GM21717 (cell line): ENCODE measurements at regions not wholly inside any gene's neighbourhood (a gene's known extent, or its start where the extent isn't known, plus 50 kb on each side); places are given as distances from the start of the nearest gene placed in this dataset.
"Not testable (repeated sequence)": the region's sequence is repeated elsewhere in the genome, so short reads cannot be mapped to it uniquely, and the experiment has no call there.

Experiments used
- ATAC-seq: cut with Tn5 transposase; IDR thresholded peaks from one replicate; pipeline ENCODE4 v1.9.1; 2021; ENCODE audit warnings: mild to moderate bottlenecking, moderate library complexity; ENCODE audit not compliant: unreplicated experiment

DNA sequence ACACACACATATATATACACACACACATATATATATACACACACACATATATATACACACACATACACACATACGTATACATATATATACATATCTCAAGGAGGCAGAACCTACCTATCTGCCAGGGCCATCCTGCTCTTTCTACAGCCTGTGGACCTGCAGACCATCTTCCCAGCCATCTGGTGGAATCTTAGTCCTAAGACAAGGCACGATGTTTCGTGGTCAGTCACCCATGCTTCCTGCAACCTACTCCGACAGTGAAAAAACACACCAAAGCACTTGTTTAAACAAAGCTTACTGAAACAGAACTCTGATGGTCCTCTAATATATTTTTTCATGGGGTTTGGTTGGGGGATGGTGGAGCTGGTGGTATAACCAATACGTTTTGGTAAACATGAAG lies 164.2 kb upstream of the ZNF521 start:
- ATAC-seq, result no peak

DNA sequence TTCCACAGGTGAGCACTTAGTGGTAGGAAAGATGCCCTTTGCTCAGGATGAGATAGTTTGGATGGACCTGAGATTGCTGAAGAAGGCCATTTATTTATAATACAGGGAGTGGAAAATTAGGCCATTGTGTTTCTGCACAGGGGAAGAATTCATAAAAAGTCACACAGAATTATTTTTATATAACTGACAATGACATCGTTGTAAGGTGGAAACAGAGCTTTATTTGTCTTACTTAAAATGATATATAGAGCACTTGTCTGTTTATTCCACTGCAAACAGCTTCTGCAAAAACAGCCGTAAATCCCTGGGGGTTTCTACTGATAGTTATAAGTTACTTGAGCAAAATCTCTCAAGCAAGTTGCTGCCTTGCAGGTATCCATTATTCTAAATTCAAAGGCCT lies 158.1 kb upstream of the ZNF521 start:
- no peak for ATAC-seq

DNA sequence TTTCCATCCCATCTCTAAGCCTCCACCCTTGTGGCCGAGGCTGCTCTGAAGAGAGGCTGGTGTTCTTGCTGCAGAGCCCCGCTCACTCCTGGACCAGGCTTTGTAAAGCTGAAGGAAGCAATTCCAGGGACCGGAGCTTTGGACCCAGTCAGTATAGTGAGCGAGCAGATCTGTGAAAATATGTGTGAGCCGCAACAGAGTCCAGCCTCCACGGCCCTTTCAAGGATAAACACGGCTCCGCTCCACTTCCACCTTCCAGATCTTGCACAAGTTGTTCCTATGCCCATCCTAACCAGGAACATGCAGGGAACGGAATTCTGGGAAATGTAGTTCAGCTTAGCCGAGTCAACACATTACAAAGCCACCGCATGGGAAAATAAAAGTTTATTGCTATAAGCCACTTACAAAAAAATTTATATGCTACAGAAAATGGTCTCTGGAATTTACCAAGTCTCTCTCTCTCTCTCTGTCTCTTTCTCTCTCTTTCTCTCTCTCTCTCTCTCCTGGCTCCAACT lies 151.7 kb upstream of the ZNF521 start:
- no peak for ATAC-seq

DNA sequence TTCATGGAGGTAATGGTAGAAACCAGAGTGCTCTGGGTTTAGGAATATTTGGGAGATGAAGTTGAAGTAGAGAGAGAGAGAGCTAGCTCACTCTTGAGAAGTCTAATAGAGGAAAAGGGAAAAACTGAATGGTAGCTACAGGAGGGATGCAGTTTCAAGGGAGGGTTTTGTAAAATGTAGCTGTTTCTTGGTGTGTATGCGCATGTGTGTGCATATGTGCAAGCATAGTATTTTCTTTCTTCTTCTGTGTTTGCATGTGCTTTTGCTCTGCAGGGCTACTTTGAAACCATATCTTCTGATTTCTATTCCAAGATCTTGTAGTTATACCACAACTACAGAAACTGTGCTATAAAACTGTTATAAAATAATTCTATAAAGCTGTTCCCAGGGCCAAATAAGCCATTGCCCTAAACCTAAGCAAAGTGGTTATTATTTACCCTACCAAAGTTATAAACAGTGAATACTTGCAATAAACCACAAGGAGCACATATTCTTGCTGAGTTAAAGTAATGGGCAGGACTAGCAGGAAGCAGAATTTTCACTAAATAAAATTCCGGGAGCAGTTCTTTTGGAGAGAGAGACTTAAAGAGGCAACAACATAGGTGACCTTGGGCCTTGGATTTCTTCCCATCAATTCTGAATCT lies 145.3 kb upstream of the ZNF521 start:
- no peak for ATAC-seq

DNA sequence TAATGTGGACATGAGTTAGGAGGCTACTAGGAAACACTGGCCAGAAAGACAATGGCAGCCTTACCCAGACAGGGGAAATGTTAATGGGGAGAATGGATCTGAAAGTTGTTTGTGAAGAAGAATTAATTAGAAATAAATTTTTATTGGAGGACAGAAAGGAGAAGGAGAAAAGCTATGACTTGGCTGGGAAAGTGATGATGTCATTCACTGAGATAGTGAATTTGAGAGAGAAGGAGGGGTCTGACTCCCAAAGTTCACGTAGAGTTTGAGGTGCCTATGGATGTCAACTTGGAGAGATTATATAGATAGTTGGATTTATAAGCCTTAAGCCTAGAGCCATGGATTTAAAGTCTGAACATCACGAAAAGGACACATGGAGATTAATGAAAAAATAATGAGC lies 144.6 kb upstream of the ZNF521 start:
- no peak for ATAC-seq

DNA sequence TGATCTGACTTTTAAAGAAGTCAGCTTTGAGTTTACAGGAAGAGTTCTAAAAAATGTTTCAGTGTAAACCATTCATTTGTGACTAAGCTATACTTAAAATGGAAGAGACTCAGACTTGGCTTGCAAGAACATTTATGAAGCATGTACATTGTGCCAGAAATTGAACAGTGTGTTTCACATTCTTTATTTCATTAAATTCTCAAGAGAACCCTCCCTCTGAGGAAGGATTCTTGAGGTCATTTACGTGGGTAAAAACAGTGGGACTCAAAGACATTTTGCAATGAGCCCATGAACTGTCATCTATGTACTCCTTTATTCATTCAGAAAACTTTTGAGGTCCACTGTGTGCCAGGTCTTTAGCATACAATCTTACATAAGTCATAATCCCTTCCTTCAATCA lies 143.6 kb upstream of the ZNF521 start:
- ATAC-seq, result no peak

DNA sequence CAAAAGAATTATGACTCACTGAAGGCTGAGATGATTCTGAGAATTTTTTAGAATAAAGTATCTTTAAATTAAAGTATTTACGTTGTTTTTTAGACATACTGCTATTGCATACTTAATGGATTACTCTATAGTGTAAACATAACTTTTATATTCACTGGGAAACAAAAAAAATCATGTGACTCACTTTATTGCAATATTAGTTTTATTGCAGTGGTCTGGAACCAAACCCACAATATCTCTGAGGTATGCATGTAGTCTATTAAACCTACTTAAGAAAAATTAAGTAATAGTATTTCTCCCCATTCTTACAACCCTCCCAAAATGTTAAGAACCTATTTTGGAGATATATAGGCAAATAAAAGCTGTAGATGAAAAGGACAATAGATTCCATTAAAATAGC lies 142.9 kb upstream of the ZNF521 start:
- ATAC-seq, result no peak

DNA sequence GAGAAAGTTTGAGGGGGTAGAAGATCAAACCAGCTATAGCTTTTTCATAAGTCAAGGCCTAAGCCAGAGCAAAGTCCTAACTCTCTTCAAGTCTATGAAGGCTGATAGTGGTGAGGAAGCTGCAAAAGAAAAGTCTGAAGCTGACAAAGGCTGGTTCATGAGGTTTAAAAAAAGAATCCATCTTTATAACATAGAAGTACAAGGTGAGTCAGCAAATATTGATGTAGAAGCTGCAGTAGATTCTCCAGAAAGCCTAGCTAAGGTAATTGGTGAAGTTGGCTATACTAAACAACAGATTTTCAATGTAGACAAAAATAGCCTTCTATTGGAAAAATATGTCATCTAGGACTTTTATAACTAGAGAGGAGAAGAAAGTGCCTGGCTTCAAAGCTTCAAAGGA lies 141.4 kb upstream of the ZNF521 start:
- no peak for ATAC-seq

DNA sequence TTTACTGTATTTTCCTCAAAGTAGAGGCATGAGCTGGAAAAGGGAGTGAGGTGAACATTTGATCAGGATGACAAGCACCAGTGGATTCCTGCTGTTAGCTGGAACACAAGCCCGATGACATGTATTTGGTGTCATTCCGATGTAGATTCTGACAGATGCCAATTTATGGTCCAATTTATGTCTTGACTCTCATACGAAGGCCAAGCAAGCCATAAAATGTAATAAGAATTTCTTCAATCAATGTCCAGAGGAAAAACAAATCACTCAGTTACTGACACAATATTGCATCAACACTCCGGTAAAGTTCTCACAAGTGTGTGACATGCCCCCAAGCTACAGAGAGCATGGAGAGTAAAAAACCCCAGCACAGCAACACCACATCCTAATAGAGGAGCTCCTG lies 138.3 kb upstream of the ZNF521 start:
- ATAC-seq, result no peak

DNA sequence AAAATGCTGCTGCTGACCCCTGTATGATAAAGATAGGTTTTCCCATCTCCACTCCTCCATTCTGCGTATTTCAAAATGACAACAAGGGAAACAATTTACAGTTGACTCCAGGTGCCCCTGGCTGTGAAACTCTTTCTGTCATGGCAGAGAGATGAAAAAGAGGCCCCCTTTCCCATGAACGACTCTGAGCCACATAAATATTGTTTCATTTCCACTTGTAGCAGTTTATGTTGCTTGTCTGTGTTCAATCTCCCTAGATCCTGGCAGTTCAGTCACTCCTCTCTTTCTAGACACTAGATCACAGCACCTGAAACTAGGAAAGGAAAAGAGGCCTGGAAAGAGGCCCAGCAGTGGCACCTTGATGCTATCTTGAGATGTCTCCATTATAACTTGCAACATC lies 121.0 kb upstream of the ZNF521 start:
- no peak for ATAC-seq

DNA sequence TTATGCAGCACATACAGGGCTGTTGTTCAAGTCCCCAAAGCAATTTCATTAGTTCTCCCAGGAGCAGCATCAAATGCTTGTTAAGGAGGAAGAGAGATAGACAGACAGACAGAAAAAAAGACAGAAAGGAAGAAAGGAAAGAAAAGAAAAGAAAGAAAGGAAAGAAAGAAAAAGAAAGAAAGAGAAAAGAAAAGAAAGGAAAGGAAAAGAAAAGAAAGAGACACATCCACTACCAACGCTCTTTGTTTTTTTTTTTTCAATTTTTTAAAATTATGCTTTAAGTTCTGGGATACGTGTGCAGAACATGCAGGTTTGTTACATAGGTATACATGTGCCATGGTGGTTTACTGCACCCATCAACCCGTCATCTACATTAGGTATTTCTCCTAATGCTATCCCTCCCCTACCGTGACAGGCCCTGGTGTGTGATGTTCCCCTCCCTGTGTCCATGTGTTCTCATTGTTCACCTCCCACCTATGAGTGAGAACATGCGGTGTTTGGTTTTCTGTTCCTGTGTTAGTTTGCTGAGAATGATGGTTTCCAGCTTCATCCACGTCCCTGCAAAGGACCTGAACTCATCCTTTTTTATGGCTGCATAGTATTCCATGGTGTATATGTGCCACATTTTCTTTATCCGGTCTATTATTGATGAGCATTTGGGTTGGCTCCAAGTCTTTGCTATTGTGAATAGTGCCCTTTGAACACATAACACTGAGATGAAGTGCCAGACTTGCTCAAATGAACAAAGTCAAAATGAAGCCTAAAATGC lies 119.0 kb upstream of the ZNF521 start:
- ATAC-seq, result not testable (repeated sequence)

DNA sequence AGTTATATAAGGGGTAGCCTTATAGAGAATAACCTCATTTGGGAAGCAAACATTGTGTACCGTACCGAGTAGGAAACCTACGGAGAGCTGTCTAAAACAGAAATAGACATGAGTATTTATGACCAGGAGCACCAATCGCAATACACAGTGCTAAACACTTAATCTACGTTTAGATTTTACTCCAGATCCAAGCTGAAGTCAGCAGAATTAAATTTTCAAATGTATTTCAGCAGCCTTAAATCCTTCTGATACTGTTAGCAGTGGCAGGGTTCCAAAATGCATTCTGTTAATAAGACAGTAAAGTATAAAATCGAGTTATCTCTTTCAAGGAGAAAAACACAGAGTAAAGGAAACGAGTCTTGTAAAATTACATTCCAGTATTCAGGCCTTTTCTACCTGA lies 118.1 kb upstream of the ZNF521 start:
- ATAC-seq, result no peak

DNA sequence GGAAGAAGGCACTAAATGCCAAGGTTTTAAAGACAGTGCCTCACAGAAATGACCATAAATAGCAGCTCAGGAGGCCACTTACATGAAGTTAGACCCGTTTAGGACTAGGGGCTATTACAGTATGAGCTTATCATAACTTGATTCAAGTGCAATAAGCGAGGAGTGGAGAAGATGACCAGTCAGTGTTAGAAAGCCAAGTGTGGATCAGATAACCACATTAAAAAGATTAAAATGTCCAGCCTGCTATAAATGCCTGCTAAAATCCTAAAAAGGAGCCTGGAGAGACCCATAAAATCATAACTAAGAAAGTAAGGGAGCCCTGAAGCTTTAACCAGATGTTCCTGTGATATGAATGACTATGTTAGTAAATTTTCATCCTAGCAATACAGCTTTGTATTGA lies 117.5 kb upstream of the ZNF521 start:
- no peak for ATAC-seq

DNA sequence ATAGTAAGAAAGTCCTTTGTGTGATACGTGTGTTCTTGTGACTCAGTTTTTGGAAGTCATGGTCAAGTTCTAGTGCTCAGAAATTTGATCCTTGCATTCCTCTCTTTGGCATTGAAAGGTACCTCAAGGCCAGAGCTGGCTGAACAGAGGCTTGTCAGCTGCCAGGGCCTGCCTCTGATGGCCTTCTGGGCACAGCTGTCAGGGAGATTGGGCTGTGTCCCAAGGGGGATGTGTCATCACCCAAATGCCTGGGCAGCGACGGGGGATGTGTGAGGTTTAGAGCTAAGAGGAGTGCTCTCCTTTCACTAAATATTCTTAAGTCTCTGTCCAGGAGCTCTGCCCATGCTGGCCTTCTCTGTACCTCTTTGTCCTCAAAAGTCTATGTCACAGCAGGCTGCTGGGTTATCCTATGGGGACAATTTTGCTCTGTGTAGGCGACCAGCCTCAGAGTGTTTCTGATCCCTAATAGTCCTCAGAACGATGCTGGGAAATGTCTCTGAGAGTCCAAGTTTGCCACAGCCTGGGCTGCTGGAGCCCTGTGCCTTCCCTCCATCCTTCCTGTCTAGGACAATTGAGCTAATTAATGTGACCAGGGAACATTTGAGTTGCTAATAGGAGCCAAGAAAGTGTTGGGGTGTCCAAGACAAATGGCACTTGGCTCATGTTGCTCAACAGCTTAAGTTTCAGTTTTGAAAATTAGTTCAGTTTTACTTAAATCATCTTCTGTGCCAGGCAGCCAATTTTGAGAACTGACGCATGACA lies 115.4 kb upstream of the ZNF521 start:
- ATAC-seq, result no peak

DNA sequence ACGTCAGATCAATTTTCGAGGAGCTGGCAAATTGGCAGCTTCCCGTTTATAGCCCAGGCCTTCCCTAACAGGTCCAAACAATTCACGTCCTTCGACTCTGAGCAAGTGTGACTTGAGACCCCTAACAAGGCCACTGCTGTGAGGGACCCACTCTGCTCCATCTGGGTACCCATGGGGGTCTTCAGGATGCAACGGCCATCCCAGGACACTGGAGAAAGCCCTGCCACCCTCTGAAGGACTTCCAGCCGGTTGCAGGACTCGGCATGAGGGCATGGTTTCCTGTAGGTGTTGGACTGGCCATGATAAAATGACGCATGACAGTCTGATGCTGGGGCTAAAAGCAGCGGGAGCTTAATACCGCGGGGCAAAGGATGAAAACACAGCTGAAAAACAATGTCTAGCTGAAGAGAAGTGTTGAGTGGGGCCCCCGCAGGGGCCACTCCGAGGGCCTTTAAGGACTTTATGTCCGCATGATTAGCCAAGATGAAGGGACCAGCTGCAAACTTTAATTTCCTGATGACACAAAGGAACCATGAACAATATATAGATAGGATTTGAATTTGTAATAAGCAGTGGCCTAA lies 113.3 kb upstream of the ZNF521 start:
- ATAC-seq, result no peak

DNA sequence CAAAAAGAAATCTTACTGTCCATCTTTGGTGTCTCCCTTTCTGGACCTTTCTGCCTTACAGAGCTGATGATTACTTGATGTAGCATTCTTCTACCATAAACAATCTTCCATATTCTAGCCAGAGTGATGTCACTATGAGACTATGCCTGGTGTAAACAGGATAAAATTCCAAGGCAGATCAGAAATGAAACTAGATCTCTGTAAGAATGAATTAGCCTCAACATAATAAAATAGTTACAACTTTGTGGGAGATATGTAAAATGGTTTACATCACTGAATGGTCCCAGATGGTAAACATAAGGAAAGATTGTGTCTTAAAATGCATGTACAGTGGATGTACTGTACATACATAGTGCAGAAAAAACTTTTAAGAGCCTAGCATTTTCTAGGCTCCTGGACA lies 112.3 kb upstream of the ZNF521 start:
- ATAC-seq, result no peak

DNA sequence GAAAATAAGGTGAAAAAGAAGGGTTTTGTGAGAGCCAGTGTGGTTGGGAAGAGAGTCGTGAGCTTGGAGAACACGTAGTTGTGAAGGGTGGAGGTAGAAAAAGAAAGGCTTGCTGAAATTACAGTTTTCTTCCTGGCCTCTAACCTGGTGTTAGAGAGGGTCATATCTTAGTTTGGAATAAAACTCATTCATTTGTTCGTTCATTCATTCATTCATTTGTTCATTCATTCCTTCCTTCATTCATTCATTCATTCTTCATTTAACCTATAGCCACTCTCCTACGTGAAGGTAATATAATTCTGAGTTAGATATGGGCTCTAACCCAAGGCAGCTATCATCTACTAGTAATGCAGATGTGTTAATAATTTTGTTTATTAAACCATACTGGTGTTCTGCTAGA lies 111.8 kb upstream of the ZNF521 start:
- no peak for ATAC-seq

DNA sequence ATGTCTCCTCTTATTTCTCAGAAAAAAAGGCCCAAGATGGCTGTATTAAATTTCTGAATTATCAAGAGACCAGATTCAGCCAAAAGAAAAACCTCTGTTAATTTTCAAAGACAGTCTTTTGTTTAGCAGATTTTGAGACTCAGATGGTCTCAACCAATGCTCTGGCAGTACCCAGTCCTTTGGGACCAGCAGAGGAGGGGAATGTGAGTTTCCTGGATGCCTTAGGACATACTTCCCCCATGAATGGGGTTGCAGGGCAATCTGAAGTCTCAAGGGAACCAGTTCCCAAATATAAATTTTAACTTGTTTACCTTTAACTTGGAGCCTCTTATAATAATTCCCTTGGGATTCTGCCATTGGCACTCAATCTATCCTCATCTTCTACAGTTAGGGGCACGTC lies 107.8 kb upstream of the ZNF521 start:
- ATAC-seq, result no peak

DNA sequence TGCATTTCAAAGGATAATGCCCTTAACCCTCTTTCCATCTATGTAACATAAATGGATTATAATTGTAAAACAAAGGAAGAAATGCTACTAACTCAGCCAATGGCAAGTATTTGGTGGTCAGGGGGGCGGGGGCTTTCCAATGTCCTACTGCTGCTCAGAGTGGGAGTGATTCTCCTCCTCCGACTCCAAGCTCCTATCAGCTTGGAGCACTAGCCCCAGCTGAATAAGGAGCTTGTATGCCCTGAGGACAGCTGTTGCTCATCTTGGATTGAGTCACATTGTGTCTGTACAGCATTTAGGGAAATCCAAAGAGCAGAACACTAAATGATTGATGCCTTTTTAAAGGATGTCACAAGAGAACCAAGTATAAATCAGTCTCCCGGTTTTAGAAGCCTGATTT lies 105.6 kb upstream of the ZNF521 start:
- ATAC-seq, result no peak

DNA sequence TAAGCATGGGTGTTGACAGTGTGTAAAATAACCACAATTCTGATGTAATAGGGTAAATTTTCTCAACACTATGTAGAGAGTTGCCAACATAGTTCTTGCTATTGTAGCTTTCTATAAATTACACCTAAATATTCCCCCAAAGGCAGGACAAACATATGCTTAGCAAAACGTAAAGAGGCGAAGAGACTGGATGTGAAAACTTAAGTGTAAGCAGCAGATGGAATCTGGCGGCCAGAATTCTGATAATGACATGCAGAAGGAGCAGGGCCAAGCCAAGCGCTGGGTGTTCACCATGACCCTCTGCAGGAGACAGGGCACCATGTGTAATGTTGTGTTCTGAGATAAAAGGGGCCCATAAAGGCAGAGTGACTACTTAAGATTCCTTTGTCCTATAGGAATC lies 105.2 kb upstream of the ZNF521 start:
- ATAC-seq, result no peak

DNA sequence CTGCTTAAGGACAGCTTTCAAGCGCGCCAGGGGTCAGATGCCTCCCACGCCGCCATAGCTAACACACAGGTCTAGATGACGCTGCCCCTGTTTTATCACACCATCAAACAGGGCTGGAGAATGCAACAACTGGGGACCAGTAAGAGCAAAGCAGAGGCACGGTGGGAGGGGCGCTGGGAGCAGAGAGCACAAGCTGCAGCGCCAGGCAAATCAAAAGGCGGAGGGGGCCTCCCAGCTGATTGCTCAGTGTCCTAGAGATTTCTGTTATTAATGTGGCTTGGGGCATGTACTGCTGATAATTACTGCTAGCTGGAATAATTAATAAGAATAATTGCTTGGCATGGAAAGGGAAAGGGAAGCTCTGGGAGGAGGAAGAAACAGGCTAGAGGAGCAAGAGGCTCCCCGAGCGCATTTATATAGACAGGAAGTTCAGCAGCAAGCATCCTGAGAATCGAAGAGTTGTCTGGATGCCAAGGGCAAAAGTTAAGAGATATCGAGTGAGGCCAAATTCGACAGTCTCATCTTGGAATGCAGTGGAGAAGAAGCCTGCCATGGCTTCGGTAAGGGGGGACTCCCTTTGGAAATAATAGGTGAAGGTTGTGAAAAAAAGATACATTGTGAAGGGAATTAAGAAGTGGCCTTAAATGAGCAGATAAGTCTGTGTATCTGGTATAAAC lies 104.5 kb upstream of the ZNF521 start:
- no peak for ATAC-seq
